NCI-H1092 treated with DMSO at 0.1 percent for 48 hours (cell line): ENCODE measurements at regions not wholly inside any gene's neighbourhood (a gene's known extent, or its start where the extent isn't known, plus 50 kb on each side); places are given as distances from the start of the nearest gene placed in this dataset.
"Not testable (repeated sequence)": the region's sequence is repeated elsewhere in the genome, so short reads cannot be mapped to it uniquely, and the experiment has no call there.

Experiments used
- DNase-seq: peaks from one replicate; lab custom pipeline; 2025; lab: John Stamatoyannopoulos, UW

DNA sequence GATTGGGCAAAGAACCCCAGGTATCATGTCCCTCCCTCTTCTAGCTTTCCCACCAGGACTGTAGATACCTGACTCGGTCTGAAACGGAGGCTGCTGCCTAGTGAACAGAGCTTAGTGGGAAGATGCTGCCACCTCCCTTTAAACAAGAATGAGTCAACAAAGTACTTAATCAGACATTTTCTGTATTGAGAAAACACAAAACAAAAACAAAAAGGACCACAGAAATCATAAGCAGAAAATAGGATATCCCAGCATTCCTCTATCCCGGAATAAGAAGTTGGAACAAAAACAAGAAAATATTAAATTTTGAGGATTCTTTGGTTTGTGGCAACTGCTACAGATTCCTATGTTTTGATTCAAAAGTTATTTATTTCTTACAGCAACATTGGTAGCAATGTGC is 51.7 kb upstream of the COL8A1 start:
- DNase-seq, result no peak

DNA sequence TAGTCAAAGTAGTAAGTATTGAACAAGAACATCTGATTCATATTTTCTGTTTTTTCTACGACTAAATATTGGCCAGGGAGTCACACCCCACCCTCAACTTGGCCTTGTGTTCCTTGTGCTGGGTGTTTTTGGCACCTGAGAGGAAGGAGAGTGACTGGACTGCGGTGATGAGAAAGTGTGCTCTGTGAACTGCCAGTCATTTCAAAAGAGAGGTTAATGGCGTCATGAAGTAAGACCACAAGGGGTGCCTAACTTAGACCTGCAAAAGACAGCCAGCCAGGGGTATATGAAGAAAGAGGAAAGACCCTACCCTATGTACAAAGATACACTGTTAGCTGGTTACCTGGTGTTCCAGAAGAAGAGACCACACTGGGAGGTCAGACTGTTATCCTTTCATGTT is 58.4 kb upstream of the COL8A1 start:
- DNase-seq, result no peak

DNA sequence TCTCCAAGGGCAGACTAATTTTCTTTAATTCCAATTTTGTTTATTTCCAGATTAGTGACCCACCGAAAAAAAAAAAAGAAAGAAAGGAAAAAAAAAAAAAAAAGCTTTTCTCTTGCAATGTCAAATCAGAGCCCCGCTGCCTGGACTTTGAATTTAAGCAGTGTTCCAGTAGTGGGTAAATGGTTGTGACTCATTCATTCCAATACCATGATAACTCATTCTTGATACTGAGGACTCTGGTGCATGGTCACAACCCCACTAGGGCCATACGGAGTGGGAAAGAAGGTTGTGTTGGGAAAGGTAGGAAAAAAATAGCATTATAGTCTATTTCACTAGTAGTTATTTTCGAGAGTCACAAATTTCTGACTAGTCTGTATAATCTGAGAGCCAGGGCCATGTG is 59.1 kb upstream of the COL8A1 start:
- DNase-seq, result no peak

DNA sequence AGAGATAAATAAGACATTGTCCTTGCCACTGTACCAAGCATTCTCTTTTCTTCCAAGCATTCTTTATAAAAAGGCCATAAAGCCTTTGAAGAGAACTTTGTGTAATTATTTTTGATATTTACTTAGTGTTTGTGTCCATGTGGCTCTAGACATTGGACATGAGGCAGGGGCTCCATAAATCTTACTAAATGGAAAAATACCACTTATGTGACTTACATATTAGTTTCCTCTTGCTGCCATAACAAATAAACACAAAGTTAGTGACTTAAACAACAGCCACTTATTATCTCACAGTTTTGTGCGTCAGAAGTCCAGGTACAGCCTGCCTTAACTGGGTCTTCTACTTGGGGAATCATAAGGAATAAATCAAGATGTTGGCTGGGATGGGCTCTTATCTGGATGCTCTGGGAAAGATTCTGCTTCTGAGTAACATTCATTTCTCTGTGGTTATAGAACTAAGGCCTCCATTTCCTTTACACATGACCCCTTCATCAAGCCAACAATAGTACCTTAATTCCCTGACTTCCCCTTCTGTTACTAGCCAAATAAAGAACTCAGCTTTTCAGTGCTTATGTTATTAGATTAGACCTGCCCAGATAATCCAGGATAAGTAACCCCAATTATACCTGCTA is 59.9 kb upstream of the COL8A1 start:
- no peak for DNase-seq

DNA sequence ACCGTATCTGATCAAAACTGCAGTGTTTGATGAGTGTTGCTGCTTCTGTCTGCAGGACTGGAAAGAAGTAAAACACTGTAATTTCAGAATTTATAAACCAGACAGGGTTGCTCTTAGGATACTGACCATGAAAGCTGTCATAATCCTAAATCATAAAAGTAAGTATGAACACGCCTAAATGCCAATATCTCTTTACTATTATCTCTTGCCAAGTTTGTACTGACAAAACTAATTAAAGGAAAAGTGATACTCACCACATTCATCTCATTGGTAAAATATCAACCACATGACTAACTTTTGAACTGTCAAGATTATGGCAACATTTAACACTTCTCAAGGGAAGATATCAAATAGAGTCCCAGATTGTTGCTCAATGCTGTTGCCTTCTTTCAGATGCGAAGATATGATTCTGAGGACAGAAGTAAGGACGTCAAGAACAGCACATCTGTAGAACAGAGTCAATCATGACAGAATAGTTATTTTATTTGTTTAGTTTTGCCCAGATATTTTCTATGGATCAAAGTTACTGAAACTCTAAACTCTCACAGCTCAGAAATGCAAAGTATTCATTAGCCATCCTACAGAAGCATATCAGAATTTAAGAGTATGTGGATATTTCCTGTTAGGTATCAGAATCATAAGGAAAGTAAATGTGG is 61.4 kb upstream of the COL8A1 start:
- DNase-seq, result no peak

DNA sequence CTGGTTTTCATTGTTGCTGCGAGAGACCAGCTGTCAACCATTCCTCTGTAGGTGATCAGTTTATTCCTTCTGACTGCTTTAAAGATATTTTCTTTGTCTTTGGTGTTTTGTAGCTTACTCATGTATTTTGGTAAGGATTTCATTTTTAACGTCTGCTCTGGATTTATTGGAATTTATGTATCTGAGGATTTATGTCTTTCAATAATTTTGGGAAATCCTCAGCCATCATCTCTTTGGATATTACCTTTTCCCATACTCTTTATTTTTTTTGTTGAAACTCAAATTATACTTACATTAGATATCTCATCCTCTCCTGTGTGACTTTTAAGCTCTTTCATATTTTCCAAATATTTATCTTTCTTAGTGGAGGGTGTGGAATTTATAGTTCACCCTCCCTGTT is 62.7 kb upstream of the COL8A1 start:
- no peak for DNase-seq

DNA sequence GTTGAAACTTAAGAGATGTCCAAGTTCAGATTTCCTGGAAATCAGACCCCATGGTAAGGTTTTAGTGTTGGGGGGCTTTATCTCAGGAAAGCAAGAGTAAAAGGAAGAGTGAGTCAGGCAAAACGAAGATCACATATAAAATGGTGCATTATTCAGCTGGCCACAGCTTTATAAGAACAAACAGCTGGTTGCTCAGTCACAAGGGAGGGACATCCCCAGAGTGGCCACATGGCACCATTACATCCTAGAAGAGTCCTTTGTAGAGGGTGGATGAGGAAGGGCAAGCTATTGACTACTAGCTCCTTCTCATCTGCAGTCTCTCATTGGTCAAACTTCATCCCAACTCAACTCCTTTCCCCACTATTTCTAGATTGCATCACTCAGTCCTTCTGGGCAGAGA is 68.3 kb upstream of the COL8A1 start:
- no peak for DNase-seq

DNA sequence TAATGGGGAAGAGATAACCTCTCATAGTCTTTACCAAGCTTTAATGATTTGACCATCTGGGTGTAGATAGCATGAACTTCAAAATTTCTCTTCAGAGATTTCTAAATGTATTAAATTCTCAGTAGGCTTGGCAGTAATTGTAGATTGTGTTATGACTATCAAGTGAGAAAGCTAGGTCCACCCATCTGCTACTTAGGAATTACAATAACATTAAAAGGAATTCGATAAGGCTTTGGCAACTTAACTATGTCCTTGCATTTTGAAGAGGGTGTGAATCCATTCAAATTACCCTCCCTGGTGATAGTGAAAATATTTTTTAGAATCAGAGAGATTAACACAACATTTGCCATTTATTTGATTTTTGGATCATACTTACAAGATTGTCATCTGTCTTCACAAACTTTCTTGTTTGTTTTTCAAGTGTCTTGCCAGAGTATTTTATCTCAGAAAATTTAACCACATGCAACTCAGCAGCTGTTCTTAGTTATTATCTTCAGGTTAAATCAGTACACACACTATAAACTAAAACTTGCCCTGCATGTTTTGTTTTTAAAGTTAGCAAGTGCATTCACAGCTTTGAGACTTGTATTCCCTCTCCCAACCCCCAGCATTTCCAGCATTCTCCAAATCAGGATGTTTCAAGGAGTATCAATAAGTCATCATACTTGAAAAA is 69.6 kb upstream of the COL8A1 start:
- no peak for DNase-seq

DNA sequence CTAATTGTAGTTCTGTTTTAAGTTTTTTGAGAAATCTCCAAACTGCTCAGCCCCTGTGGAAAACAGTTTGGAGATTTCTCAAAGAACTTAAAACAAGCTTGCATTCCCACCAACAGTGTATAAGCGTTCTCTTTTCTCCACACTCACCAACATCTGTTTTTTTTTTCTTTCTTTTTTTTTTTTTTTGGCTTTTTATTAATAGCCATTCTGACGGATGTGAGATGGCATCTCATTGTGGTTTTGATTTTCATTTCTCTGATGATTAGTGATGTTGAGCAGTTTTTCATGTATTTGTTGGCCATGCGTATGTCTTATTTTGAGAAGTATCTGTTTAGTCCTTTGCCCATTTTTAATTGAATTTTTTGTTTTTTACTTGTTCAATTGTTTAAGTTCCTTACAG is 73.1 kb upstream of the COL8A1 start:
- DNase-seq, result no peak

DNA sequence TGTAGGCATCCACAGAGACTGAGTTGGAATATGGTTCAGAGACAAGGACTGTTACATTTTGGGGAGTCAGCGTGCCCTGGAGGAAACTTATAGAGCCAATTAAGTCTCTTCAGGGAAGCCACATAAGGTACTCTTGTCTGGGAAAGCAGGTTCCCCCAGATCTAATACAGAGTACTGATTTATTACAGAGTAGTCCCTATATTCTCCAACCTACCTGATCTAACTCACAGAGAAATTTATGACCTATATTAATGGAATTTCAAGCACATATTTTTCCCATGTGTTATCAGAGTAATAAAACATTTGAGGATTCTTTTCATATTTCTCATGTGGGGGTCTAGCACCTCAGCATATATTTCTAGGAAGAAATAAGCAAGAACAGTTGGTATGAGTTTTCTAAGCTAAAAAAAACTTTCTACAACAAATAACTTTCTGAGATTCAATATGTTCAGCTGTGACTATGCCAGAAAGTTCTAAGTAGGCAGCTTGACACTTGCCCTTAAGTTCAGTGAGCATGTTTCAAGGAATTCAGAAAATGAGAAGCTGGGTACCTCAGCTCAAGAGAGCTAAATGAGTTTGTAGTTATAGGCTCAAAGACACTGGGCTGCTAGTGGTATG is 75.3 kb upstream of the COL8A1 start:
- no peak for DNase-seq

DNA sequence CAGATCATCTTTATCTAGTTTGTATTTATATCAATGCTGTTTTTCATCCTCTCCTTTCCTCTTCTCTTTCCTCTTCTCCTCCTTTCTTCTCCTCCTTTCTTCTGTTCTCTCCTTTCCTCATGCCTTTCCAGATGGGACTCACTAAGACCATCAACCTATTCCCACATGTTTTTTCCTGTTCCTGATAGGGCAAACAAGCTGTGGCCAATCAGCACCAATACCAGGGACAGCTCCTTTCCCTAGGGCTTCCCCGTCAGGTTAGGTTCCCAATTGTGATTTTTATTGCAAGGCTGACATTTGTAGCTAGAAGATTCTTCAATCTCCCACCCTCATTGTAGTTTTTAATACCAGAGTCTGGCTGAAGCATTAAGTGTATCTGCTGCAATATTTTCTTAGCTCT is 76.3 kb upstream of the COL8A1 start:
- no peak for DNase-seq

DNA sequence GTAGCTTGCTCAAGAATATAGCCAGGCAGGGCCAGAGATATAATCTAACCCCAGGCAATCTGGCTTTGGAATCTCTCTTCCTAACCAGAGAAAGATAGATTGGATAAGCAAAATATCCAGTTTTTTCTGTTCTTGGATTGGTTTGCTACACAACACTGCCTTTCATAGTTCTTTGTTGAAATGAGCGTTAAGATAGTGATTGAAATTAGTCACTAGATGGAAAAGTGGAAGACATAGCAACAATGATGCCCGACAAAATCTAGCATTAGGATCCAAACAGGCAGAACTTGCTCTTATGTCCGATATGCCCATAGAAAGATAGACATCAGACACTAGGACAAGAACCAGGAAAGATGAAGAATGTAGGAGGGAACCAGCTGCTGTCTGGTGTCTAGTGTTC is 77.3 kb upstream of the COL8A1 start:
- no peak for DNase-seq

DNA sequence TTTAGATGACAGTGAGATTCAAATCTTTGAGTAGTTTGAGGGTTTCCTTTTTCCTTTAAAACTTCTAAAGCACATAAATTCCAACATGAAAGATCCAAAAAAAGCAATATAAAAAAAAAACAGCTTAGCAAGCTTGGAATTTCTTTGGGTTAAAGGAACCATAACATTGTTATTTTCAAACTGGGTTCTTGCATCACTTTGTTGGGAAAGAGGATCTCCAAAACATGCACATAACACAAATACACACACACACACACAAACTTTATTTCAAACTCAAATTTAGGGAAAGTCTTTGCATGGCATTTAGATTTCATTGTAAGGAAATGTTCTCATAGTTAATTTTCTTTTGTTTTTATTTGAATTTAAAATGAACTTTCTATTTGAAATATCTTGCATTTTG is 79.2 kb upstream of the COL8A1 start:
- DNase-seq, result no peak

DNA sequence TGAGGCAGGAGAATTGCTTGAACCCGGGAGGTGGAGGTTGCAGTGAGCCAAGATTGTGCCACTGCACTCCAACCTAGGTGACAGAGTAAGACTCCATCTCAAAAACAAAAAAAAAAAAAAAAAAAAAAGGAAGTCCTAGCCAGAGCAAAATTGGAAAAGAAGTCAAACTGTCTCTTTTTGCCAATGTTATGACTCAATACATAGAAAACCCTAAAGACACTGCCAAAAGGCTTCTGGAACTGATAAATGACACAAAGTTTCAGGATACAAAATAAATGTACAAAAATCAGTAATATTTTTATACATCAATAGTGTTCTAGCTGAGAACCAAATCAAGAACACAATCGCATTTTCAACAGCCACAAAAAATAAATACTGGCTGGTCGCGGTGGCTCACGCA is 82.5 kb upstream of the COL8A1 start:
- DNase-seq, result not testable (repeated sequence)

DNA sequence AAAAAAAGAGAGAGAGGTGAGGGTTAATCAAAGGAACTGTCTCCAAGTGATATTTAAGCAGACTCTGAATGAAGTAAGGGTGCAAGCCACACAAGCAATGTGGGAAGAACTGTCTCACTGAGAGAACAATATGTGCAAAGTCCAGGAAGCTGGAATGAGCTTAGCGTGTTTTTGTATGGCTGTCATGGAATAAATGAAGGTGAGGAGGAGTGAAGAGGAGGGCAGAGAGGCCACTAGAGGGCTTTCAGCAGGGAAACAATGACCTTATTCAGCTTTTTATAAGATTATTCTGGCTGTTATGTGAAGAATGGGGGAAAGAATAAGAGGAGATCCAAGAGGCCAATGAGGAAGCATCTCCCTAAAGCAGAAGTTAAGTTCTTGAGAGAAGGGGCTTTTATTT is 86.9 kb upstream of the COL8A1 start:
- DNase-seq, result no peak

DNA sequence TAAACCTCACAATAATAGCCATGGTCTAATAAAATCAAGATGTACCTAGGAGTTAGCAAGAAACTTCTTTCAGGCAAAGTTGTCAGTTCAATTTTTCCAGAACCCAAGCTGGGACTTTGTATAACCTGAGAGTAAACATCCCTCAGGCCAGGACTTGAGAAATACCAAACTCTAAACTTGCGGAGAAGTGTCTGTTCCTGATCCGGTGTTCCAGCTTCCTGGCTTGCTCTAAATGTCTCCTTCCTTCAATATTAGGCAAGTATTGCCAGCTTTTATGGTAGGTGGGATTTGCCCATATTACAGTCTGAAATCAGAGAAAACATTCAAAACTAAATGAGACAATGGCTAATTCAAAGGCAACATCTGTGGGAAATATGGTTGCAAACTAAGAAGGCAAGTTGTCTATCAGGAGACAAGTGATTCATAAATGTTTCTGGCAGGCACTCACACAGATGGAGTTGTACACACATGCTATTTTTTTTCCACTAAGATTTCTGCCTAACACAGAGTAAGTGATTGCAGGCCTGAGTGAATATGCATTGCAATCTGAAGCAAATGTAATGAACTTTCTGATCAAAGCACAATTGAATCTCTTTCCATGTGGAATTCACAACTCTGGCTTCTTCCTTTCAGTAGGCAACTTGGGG is 88.3 kb upstream of the COL8A1 start:
- no peak for DNase-seq

DNA sequence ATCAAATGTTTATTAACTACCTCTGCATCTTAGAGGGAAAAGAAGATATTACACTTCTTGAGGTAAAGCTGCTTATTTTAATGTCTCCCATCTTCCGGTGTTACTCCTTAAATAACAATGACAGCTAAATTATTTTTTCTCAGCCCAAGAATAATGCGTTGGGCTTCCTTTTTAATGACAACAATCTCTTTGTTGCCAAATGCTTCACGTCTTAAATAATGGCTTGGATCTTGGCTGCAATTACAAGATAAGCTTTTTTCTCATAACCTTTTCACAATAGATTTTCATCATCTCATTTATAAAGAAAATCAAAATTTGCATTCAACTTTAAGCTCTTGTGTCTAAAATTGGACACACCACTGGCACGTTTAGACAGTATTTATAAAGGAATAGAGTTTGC is 89.2 kb upstream of the COL8A1 start:
- no peak for DNase-seq

DNA sequence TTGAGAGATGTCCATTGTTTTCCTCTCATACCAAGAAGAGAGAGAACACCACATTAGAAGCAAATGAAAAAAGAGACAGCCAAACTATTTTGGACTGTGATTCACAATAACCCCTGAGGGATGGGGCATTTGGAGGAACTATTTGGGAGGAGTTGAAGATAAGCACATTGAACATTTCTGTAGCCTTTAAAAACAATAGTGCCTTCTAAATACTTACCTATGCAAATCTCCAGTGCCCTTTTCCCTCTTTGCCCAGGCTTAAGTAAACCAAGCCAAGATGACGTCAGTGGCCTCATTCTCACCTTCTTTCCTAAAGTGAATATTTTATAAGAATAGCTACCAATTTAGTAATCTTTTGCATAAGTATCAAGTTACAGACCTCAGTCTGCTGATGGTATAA is 89.7 kb upstream of the COL8A1 start:
- no peak for DNase-seq

DNA sequence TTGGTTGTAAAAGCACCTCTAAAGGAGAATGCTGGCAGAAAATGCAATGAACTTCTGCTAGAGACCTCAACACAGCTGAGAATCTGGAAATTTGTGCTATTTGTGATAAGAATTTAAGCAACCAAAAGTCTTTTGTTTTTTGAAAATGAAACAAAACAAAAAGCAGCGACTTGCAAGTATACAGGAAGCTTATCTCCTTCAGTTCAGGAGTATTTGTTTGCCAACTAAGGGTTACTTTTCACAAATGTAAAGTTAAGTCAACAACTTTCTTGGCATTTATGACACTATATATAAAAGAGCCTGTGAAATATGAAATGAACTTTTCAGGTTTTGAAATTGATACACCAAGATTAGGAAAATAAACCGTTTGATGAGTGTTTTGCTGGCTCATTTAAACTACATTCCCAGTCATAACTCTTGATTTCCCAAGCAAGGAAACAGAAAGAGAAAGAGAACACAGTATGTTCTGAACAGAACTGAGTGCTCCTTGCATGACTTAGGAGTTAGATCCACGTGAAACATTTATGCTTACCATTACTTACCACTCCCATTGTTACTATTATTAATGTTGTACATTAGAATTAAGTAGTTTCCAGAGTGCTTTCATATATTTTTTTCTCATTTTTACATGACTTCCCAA is 92.3 kb upstream of the COL8A1 start:
- DNase-seq, result no peak

DNA sequence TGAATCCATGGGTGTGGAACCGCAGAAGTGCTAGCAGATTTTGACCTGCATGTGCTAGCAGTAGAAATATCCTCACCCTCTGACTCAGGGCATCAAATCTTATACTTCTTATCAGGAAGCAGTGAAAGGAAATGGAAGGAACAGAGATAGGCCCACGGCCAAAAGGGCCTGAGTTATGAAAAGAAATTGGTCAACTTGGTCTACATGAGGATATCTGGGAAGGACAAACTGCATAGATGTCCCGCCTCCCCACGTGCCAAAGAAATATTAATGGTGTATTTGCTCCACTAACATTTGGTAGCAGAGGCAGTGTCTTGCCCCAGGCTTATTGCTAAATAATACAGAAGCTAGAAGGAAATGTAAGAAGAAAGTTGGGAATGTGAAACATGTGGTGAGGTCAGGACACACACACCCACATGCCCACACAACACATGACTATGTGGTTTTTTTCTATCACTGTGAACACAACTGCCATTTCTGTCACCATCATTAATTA is 93.6 kb upstream of the COL8A1 start:
- DNase-seq, result no peak

DNA sequence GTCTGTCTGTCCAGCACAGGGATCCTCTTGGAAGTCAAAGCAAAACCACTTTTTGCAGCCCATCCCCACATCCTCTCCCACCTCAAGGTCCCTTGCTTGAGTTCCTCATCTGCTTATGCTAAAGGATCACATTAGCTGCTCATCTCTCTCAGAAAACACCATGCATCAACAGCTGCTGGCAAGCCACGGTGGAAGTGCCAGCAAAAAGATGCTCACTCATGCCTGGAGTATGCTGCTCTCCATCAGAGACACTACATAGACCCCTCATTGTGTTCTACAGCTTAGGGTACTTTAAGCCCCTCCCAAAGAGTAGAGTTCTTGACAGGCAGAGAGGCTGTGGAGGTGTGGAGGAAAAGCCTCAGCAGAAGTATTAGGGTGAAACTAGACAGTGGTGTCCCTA is 94.6 kb upstream of the COL8A1 start:
- no peak for DNase-seq
